K562 (cell line): ENCODE measurements at regions not wholly inside any gene's neighbourhood (a gene's known extent, or its start where the extent isn't known, plus 50 kb on each side); places are given as distances from the start of the nearest gene placed in this dataset.

Experiments
- ATAC-seq: fragments of 200-7000 bp; cut with Tn5 transposase; 3 replicates; pipeline ENCODE4 v1.9.1; 2020; ENCODE audit warnings: moderate library complexity
- BruUV-seq: library from RNA; stranded (reverse); fragments of 400-500 nt; replicated peaks from 2 replicates; lab custom pipeline; 2021; lab: Mats Ljungman, UMichigan
- CTCF ChIA-PET: fragments of 300-600 bp; formaldehyde crosslinking; extraction: SDS; loops from one replicate; lab custom pipeline; 2021; ENCODE audit warnings: low intra/inter-chr PET ratio; lab: Yijun Ruan, JAX
- POLR2A ChIA-PET: fragments of 300-600, 350-650 bp; sonication (Branson Sonifier 250); formaldehyde crosslinking; extraction: SDS; loops from one replicate; lab custom pipeline; 2021; ENCODE audit warnings: antibody characterized with exemption, inconsistent platforms; lab: Yijun Ruan, JAX
- DNase-seq, 4 experiments: peaks; one replicate each; pipeline versions ENCODE4 v3.0.0 to v3.0.0-alpha.2; 2011 to 2018; ENCODE audit warnings: low spot score in 3 of 4, mixed read lengths in 3 of 4; ENCODE audit errors: extremely low read depth in 1 of 4
- FAIRE-seq: peaks from 2 replicates; lab custom pipeline; 2011; peaks lifted over from hg19 to GRCh38; lab: Jason Lieb, UNC
- H2AFZ ChIP-seq: 2 replicates; pipeline ENCODE4 v1.6.0; 2011; ENCODE audit warnings: low read depth, low read length, control low read depth, inconsistent platforms
- H3K27ac ChIP-seq: fragments of 200-600 bp; 3 replicates; pipeline ENCODE4 v1.8.0; 2011; ENCODE audit warnings: low read depth, mild to moderate bottlenecking, control low read depth, inconsistent platforms, low read length, moderate library complexity, mixed read lengths; ENCODE audit errors: extremely low read depth
- H3K27me3 ChIP-seq, 2 experiments: fragments of 300-600 bp in 1 of 2; 2 replicates in 1 of 2; 3 replicates in 1 of 2; pipeline versions ENCODE4 v1.6.0 to v1.8.0; 2011; ENCODE audit warnings: inconsistent platforms in 2 of 2, low read length in 2 of 2, mild to moderate bottlenecking in 1 of 2, mixed read lengths in 1 of 2, moderate library complexity in 1 of 2; ENCODE audit not compliant: control insufficient read depth in 2 of 2, insufficient read depth in 2 of 2
- H3K36me3 ChIP-seq: fragments of 300-600 bp; 3 replicates; pipeline ENCODE4 v1.8.0; 2011; ENCODE audit warnings: mild to moderate bottlenecking, low read length, inconsistent platforms; ENCODE audit not compliant: control insufficient read depth, insufficient read depth
- H3K4me1 ChIP-seq, 2 experiments: fragments of 200-600 bp in 1 of 2; replicated peaks in 1 of 2; 2 replicates in 1 of 2; 3 replicates in 1 of 2; pipeline versions ENCODE4 v1.5.1 to v1.8.0; 2011; ENCODE audit warnings: inconsistent platforms in 2 of 2, low read length in 2 of 2, mild to moderate bottlenecking in 1 of 2, mixed read lengths in 1 of 2, moderate library complexity in 1 of 2; ENCODE audit not compliant: control insufficient read depth in 2 of 2, insufficient read depth in 2 of 2
- H3K4me2 ChIP-seq: 2 replicates; pipeline ENCODE4 v1.6.1; 2011; ENCODE audit warnings: low read length, control low read depth, inconsistent platforms, mixed read lengths; ENCODE audit not compliant: insufficient read depth
- H3K4me3 ChIP-seq: fragments of 200-600 bp; sonication (generic), shearing (Covaris generic); 2 replicates; pipeline ENCODE4 v1.5.1; 2016; ENCODE audit warnings: control low read depth, inconsistent platforms
- H3K79me2 ChIP-seq: fragments of 200-600 bp; 3 replicates; pipeline ENCODE4 v1.8.0; 2011; ENCODE audit warnings: low read length, inconsistent platforms; ENCODE audit not compliant: control insufficient read depth, insufficient read depth
- H3K9ac ChIP-seq, 2 experiments: 2 replicates each; pipeline versions ENCODE4 v1.6.0 to v1.6.1; 2011; ENCODE audit warnings: low read depth in 2 of 2, low read length in 2 of 2, control low read depth in 1 of 2, inconsistent platforms in 1 of 2, mild to moderate bottlenecking in 1 of 2, mixed read lengths in 1 of 2; ENCODE audit not compliant: insufficient read depth in 1 of 2
- H3K9me1 ChIP-seq: one replicate; pipeline ENCODE4 v1.6.0; 2011; ENCODE audit warnings: inconsistent platforms, mild to moderate bottlenecking, low read length, moderate library complexity; ENCODE audit not compliant: control insufficient read depth, insufficient read depth
- H3K9me3 ChIP-seq: replicated peaks from 2 replicates; pipeline ENCODE4 v1.5.1; 2011; ENCODE audit warnings: low read depth, low read length, inconsistent platforms; ENCODE audit not compliant: control insufficient read depth, insufficient read depth
- H4K20me1 ChIP-seq: replicated peaks from 2 replicates; pipeline ENCODE4 v1.6.1; 2011; ENCODE audit warnings: low read length, inconsistent platforms, mixed read lengths; ENCODE audit not compliant: control insufficient read depth, insufficient read depth
- CHD2 ChIP-seq: IDR thresholded peaks from 2 replicates; pipeline ENCODE4 v1.6.1; 2011; ENCODE audit warnings: low read depth, low read length
- E4F1 ChIP-seq: fragments of 250-450 bp; sonication (Bioruptor Pico); IDR thresholded peaks from 2 replicates; pipeline ENCODE4 v1.5.0; 2021; ENCODE audit warnings: mild to moderate bottlenecking, borderline replicate concordance
- HDAC2 ChIP-seq: fragments of 450-650 bp; IDR thresholded peaks from 2 replicates; pipeline ENCODE4 v1.6.1; 2016; ENCODE audit warnings: mild to moderate bottlenecking
- HEY1 ChIP-seq: fragments of 250-450 bp; sonication (Bioruptor Pico); IDR thresholded peaks from 2 replicates; pipeline ENCODE4 v1.5.0; 2020; ENCODE audit warnings: mild to moderate bottlenecking, moderate library complexity, borderline replicate concordance
- NCOR1 ChIP-seq: fragments of 450-650 bp; IDR thresholded peaks from 2 replicates; pipeline ENCODE4 v1.6.1; 2016; ENCODE audit warnings: mild to moderate bottlenecking, moderate library complexity
- NFATC3 ChIP-seq: fragments of 450-650 bp; IDR thresholded peaks from 2 replicates; pipeline ENCODE4 v1.6.1; 2017; ENCODE audit warnings: mild to moderate bottlenecking
- PHF8 ChIP-seq: fragments of 200-600 bp; sonication (generic); IDR thresholded peaks from 2 replicates; pipeline ENCODE4 v1.6.1; 2012; ENCODE audit warnings: mixed run types, mild to moderate bottlenecking, inconsistent platforms, low read length, moderate library complexity, borderline replicate concordance
- SREBF1 ChIP-seq: fragments of 150-350 bp; IDR thresholded peaks from 2 replicates; pipeline ENCODE4 v1.6.1; 2014; ENCODE audit warnings: antibody characterized with exemption, low read depth, low read length, borderline replicate concordance
- U2AF2 ChIP-seq: fragments of 200-400 bp; formaldehyde crosslinking; optimal IDR thresholded peaks from 2 replicates; pipeline ENCODE3; 2017; ENCODE audit warnings: low read depth, mild to moderate bottlenecking, low read length
- VEZF1 ChIP-seq: fragments of 200-800 bp; sonication (Bioruptor generic); IDR thresholded peaks from 2 replicates; pipeline ENCODE4 v1.6.1; 2017; ENCODE audit warnings: missing genetic modification characterization, missing compliant biosample characterization
- ZNF263 ChIP-seq: sonication (generic); formaldehyde crosslinking; IDR thresholded peaks from 2 replicates; pipeline ENCODE4 v1.8.0; 2022; ENCODE audit warnings: mild to moderate bottlenecking, missing genetic modification reagents, borderline replicate concordance
- ZNF79 ChIP-seq: fragments of 250-450 bp; sonication (Bioruptor Pico); IDR thresholded peaks from 2 replicates; pipeline ENCODE4 v1.4.0; 2020; ENCODE audit warnings: low read depth, mild to moderate bottlenecking, moderate library complexity
- whole genome bisulfite sequencing: fragments of 100-300 bp; shearing (Covaris generic); methylation state at CpG from one replicate; pipeline ENCODE4 v1.1.6; 2016; ENCODE audit warnings: low coverage, mixed read lengths; ENCODE audit not compliant: insufficient coverage; ENCODE audit errors: missing lambda C conversion rate; 5-methylcytosine and 5-hydroxymethylcytosine counted together
- in situ Hi-C: fragments of 300-500 bp; cut with MboI; formaldehyde crosslinking; loops from 4 replicates; pipeline ENCODE4 v1.15.0; 2018; ENCODE audit warnings: inconsistent platforms, mixed read lengths
- intact Hi-C: fragments of 100-400 bp; cut with micrococcal nuclease; formaldehyde crosslinking; loops from 2 replicates; pipeline ENCODE4 v1.14.2; 2022
- TF ChIP-seq, protein P1 (sequence below): sonication (generic); formaldehyde crosslinking; IDR thresholded peaks from 2 replicates; pipeline ENCODE4 v1.9.0; 2022; ENCODE audit warnings: mild to moderate bottlenecking, missing genetic modification reagents
- TF ChIP-seq, protein P2 (sequence below): fragments of 200-800 bp; sonication (Bioruptor generic); IDR thresholded peaks from 2 replicates; pipeline ENCODE4 v1.6.1; 2017; ENCODE audit warnings: missing genetic modification characterization, missing compliant biosample characterization

- 0 out of 2 replicates have a peak, but pooled peaks cover 1% of the 10 kb centered on the region for H3K9me3 ChIP-seq
- no peak overlapping the region for H3K9ac ChIP-seq
- no peak overlapping the region for H3K27ac ChIP-seq
- no peak overlapping the region for H3K4me2 ChIP-seq
- H3K36me3 ChIP-seq: no peaks in the 10 kb centered on the region
- peaks cover 0 to 11% of the 10 kb centered on the region in 2 experiments; a peak in 2 of 5 replicates for H3K4me1 ChIP-seq
- ChIA-PET CTCF (no interaction called here), POLR2A (no interaction called here)
- in situ Hi-C loops (no loop called here), intact Hi-C loops (no loop called here)
- no peak overlapping the region for H2AFZ ChIP-seq
- no peaks in the 10 kb centered on the region for H3K9me1 ChIP-seq
- FAIRE-seq: no peak
- H3K4me3 ChIP-seq: no peak overlapping the region
- TF ChIP-seq ZNF79 (no peak), HDAC2 (no peak), CHD2 (no peak), ZNF263 (CRISPR knock-in tag) (no peak), VEZF1 (CRISPR knock-in tag) (no peak), PHF8 (no peak), SREBF1 (no peak), U2AF2 (no peak), HEY1 (no peak), NCOR1 (no peak), NFATC3 (no peak), E4F1 (no peak)
- TF ChIP-seq, protein P1, sequence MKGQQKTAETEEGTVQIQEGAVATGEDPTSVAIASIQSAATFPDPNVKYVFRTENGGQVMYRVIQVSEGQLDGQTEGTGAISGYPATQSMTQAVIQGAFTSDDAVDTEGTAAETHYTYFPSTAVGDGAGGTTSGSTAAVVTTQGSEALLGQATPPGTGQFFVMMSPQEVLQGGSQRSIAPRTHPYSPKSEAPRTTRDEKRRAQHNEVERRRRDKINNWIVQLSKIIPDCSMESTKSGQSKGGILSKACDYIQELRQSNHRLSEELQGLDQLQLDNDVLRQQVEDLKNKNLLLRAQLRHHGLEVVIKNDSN (CRISPR knock-in tag): no peak
- TF ChIP-seq, protein P2, sequence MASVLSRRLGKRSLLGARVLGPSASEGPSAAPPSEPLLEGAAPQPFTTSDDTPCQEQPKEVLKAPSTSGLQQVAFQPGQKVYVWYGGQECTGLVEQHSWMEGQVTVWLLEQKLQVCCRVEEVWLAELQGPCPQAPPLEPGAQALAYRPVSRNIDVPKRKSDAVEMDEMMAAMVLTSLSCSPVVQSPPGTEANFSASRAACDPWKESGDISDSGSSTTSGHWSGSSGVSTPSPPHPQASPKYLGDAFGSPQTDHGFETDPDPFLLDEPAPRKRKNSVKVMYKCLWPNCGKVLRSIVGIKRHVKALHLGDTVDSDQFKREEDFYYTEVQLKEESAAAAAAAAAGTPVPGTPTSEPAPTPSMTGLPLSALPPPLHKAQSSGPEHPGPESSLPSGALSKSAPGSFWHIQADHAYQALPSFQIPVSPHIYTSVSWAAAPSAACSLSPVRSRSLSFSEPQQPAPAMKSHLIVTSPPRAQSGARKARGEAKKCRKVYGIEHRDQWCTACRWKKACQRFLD (CRISPR knock-in tag): no peak
- WGBS: 1% methylated on average over 25 of the region's 39 CpGs
- H3K27me3 ChIP-seq: peaks cover 8 to 45% of the 10 kb centered on the region in 2 experiments; a peak in 3 of 5 replicates
- no peak for ATAC-seq
- H3K79me2 ChIP-seq: no peaks in the 10 kb centered on the region
- DNase-seq: no peak
- H4K20me1 ChIP-seq: no peaks in the 10 kb centered on the region; the same call in 1 of the 2 replicates
- no TSS peak for BruUV-seq
Measured at GRCh38 chr12:38151991-38152700, 164.4 kb upstream of the ALG10B start.
